ENCODE measurements at regions not wholly inside any gene's neighbourhood (a gene's known extent, or its start where the extent isn't known, plus 50 kb on each side); places are given as distances from the start of the nearest gene placed in this dataset.

DNA sequence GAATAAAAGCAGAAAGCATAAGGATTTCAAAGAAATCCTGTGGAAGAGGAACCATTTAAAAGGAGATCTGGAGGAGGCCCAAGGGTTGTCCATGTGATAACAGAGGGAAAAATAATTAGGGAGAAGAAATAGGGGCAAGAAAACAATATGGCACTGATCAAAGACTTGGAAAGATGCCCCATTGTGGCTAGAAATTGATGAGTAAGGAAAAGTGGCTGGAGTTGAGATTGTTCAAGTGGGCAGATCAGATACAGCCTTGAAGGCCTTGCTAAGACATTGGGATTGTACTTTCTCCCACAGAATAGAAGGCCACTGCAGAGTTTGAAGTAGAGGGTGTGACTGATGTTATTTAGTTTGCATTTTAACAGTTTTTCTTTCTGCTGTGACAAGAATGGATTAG, 213.3 kb downstream of the CBLN4 start:
- TF ChIP-seq, protein P1, sequence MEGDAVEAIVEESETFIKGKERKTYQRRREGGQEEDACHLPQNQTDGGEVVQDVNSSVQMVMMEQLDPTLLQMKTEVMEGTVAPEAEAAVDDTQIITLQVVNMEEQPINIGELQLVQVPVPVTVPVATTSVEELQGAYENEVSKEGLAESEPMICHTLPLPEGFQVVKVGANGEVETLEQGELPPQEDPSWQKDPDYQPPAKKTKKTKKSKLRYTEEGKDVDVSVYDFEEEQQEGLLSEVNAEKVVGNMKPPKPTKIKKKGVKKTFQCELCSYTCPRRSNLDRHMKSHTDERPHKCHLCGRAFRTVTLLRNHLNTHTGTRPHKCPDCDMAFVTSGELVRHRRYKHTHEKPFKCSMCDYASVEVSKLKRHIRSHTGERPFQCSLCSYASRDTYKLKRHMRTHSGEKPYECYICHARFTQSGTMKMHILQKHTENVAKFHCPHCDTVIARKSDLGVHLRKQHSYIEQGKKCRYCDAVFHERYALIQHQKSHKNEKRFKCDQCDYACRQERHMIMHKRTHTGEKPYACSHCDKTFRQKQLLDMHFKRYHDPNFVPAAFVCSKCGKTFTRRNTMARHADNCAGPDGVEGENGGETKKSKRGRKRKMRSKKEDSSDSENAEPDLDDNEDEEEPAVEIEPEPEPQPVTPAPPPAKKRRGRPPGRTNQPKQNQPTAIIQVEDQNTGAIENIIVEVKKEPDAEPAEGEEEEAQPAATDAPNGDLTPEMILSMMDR (IDR thresholded peaks at IDR 0.05; ENCODE audit: insufficient read depth, low read depth, low read length, missing control alignments): no peak
- no peak for DNase-seq (ENCODE audit: low read depth)
- no peak overlapping the region for H3K4me3 ChIP-seq (ENCODE audit: low read length)

DNA sequence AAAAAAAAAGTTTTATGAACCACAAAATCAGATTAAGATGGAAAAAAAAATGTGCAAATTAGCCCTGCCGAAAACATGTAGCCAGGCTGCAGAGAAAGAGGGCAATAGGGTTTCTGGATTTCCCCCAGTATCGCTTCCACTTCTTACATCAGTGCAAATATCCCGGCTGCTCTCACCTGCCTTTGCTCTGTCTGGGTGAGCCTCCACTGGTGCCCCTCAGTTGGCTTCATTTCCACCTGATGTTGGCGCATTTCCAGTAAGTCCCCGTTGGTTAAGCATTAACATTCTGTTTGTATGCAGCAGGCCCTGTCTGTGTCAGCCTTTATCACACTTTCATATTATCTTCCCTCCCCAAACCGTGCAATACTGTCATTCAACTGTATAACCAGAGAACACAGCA, 215.1 kb downstream of the CBLN4 start:
- TF ChIP-seq, protein P1 (IDR thresholded peaks at IDR 0.05; ENCODE audit: insufficient read depth, low read depth, low read length, missing control alignments): no peak
- DNase-seq (ENCODE audit: low read depth): no peak

DNA sequence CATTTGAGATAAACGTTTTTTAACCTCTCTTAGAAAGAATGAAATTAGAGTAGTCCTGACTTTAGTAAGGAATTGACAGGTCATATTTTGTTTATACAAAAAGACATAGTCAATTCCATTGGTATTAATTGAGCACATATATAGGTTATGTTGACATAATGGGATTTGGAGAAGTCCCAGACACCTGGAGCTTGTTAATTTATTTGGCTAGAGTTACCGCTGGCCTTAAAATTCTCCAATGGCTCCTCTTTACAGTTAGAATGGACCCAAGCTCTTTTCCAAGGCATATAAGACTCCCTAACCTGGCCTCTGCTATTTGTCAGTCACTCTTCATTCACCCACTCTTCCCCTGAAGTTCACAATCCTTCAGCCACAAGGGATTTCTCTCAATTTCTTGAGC, 221.3 kb downstream of the CBLN4 start:
- TF ChIP-seq, protein P1 (IDR thresholded peaks at IDR 0.05; ENCODE audit: insufficient read depth, low read depth, low read length, missing control alignments): no peak
- no peak for DNase-seq (ENCODE audit: low read depth)
- H3K4me3 ChIP-seq (ENCODE audit: low read length): no peak overlapping the region

More for the DNA sequence above, 215.1 kb downstream of the CBLN4 start:
- H3K4me3 ChIP-seq (ENCODE audit: low read length): no peak overlapping the region

DNA sequence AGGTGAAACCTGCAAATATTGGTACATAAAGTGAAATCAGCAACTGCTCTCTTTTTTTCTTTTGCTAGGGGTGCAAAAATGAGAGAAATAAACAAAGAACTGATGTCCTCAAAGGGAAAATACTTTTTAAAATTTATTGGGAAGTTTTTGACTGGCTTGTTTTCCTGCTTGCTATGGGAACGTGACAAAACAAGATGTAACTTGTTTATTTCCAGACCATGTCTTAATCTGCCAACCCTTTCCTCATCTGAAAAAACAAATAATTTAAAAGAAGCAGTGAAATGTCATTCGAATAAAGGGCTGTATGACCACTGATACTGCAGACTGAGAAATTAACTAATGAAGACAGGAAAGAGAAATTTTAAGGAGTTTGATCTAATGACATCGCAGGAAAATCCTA, 221.9 kb downstream of the CBLN4 start:
- no peak overlapping the region for H3K4me3 ChIP-seq (ENCODE audit: low read length)
- TF ChIP-seq, protein P1 (IDR thresholded peaks at IDR 0.05; ENCODE audit: insufficient read depth, low read depth, low read length, missing control alignments): no peak
- DNase-seq (ENCODE audit: low read depth): no peak

DNA sequence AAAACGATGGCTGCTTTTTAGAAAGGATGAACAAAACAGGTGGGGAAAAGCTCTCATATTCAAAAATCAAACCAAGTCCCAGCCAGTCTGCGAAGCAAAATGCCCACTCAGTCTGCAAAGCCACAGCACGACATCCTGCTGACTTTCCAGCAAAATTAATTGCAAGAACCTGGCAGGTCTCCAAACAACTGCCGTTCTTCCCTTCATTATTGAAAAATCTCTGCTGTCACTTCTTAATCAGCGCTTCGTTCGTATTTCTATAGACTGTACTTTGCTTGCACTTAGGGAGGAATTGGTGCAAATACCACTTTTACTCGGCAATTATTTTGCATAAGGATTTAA, 222.4 kb downstream of the CBLN4 start:
- peak; percentile 0 for DNase-seq (ENCODE audit: low read depth)
- H3K4me3 ChIP-seq (ENCODE audit: low read length): no peak overlapping the region
- TF ChIP-seq, protein P1 (IDR thresholded peaks at IDR 0.05; ENCODE audit: insufficient read depth, low read depth, low read length, missing control alignments): no peak

DNA sequence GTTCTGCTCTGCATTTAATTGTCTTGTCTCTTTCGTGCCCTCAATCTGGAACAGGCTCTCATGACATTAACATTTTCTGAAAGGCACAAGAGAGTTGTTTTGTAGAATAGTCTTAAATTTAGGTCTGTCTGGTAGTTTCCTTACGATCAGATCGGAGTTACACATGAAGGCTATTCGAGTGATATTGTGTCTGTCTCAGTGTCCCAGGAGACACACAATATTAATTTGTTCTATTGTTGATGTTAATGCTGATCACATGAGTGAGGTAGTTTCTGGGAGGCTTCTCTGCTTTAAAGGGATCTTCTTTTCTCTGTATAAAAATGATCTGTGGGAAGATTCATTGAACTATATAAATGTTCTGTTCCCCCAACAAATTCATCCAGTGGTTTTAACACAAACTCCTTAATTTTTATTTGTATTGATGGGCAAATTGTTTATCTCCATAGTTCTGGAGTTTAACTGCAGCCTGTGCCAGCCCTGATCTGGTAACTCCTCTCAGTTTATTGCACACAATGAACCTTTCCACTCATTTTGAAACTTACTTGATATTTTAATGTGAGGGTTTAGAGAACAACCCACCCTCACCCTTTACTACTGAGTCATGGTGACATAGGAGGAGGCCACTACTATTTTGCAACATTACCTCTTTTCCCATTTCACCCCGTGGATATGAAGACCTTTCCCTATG, 223.0 kb downstream of the CBLN4 start:
- TF ChIP-seq, protein P1 (IDR thresholded peaks at IDR 0.05; ENCODE audit: insufficient read depth, low read depth, low read length, missing control alignments): no peak
- H3K4me3 ChIP-seq (ENCODE audit: low read length): no peak overlapping the region
- no peak for DNase-seq (ENCODE audit: low read depth)

- no peak overlapping the region for H3K4me3 ChIP-seq (ENCODE audit: low read length)
- TF ChIP-seq, protein P1 (IDR thresholded peaks at IDR 0.05; ENCODE audit: insufficient read depth, low read depth, low read length, missing control alignments): no peak
- no peak for DNase-seq (ENCODE audit: low read depth)
Observed at GRCh38 chr20:55778796-55779195, 226.5 kb downstream of the CBLN4 start.
